NCI-H510A treated with DMSO at 0.1 percent for 48 hours (cell line): ENCODE measurements at regions not wholly inside any gene's neighbourhood (a gene's known extent, or its start where the extent isn't known, plus 50 kb on each side); places are given as distances from the start of the nearest gene placed in this dataset.

Experiments used
- DNase-seq: peaks from one replicate; lab custom pipeline; 2025; lab: John Stamatoyannopoulos, UW

DNA sequence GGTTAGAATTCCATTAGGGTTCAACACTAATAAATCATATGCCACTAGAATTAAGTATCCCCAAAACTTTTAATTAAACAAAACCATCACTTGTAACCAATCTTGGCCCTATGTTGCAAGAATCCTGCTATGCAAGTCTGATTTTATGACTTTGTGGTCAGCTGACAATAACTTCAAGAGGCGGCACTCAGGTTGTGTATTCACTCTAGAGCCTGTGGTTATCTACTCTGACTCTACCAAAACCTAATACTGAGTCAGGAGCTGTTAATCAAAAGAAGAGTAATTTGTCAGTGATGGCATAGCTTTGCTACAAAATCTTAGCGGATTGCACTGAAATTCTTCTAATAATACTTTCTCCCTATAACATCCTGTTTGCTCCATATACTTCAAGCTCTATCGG is 253.7 kb downstream of the AASDHPPT start:
- no peak for DNase-seq

DNA sequence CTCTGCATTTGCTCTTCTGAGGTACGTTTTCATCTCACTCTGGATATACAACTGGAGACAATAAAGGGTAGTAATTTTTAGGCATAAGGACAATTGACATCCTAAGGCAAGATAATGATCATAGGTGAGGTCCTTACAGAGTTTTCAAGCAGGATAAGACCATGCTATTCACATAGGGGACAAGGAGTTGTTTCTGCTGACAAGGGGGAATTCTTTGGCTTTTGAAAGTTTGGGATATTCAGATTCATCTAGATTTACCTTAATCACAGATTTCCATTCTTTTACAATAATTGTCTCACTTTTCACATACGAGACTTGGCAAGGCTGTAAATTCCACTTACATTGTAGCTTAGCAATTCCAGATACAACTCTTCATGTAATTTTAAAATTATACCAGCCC is 256.2 kb downstream of the AASDHPPT start:
- DNase-seq, result no peak

DNA sequence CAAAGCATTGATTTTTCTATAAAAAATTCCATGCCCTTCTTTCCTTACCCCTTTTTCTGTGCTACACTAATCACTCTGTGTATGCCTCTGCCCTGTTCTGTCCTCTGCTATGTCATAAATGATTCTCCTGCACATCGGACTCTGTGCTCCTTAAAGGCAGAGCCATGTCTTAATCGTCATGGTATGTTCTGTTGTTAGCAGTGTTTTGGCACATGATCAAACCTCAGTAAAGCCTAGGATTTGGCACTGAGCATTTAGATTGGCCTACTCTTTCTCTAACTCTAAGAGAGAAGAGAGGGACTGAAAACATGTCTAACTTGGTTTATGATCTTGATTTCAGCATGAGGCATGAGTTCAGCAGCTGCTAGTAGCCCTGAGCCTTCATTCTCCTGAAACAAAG is 266.9 kb downstream of the AASDHPPT start:
- no peak for DNase-seq

DNA sequence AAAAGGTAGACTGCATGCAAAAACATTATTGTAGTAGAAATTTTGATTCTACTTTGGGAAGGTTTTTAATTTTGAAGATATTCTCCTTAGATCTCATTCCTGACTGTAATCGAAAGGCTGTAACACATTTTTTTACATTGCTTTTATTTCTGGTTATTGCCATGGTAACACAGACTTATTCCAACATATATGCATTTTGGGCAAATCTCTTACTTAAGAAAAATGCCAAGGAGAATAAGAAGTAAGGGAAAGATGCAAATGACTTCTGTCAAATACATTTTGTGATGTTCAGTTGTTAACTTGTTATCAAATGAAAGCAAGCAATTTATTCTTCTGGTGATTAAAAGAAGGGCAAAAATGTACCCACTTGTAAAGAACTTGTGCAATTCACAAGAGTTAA is 267.5 kb downstream of the AASDHPPT start:
- no peak for DNase-seq

DNA sequence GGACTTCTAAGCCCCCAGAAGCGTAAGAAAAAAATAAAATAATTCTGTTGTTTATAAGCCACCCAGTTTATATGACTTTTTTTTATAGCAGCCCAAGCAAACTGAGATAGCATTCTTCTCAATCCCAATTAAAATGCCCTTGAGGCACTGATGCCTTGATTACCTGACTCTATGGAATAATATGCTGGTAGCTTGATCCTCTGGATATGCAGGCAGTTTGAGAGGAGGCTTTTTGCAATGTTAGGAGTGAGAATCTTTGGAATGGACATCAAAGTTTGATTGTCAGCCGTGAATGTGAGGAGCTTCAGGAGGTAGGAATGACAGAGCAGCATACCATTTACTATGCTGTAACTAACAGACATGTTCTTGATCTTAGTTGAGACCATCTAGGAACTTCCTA is 275.6 kb downstream of the AASDHPPT start:
- DNase-seq, result no peak

DNA sequence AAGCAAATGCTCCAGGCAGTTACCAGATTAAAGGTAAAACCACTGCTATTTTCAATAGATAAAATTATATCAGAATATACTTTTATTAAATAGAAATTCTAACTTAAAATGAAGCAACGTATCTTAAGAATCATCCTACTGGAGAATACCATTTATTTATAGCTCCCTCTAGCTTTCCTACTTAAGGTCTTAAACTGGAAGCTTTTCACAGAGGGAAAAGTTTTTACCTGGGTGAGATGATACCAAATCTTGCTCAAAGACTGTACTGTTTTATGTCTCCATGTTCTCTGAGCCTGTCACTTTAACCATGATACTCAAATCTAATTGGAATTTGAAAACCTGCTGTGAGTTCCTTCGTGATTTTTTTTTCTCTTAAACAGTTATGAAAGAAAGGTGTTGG is 291.8 kb downstream of the AASDHPPT start:
- no peak for DNase-seq

DNA sequence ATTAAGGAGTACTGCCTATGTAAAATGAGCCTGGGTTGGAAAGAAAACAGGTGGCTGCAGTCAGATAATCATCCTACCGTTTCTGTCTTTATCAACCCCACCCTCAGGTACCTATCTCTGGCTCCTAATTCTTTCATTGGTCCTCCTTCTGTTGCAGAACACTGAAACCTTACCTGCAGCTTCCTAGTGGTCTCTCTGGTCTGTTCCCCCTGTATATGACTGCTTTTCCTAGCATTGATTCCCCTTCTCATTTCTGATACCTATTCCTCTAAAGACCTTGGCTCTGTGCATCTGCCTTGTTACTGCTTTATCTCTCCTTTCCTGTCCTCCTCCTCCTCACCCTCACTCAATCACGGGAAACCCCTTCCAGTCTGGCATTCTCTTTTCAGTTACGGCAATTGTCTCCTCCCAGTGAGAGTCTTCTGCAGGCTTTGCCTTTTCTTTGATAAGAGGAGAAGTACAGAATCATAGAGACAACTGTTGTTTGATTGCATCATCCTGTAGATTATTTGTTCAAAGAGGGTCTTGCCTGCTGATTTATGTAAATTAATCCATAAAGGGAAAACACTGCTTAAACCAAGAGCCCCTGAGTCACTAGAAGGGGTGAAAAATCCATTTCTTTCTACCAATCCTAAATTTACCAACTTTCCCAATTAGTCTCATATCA is 301.2 kb downstream of the AASDHPPT start:
- DNase-seq, result no peak

DNA sequence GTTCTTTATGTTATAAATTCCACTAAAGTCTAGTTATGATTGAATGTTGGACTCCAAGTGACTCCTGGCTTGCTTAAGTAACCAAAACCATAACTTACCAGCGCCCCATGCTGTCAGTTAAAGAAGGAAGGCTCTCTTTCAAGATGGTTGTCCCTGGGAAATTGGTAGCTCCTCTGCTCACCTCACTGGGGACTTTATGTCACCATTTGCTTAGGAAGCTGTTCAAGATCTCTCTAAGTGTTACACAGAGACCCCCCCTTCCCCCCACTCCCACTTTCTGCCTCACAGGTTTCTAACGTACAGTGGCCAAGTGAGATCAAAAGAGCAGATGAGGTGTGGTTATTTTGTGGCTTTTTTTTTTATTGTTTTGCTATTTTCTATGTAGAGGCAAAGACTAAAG is 301.8 kb downstream of the AASDHPPT start:
- no peak for DNase-seq

DNA sequence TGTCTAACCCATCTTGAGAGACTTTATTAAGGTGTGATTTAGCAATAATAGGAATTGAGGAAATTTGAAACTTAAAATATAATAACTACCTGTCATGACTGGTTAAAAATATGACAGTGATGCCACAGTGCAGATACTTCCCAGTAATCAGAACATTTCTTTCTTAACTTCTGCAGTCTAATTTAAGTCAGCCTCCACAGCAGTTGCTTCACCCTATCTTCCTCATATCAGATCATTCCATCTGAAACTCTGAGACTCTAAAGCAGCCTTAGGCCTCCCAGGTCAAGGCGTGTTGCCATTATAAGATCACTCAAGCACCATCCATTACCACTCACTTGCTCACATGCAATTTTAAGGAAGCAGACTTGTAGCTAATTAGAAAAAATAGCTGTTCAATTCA is 302.2 kb downstream of the AASDHPPT start:
- DNase-seq, result no peak

DNA sequence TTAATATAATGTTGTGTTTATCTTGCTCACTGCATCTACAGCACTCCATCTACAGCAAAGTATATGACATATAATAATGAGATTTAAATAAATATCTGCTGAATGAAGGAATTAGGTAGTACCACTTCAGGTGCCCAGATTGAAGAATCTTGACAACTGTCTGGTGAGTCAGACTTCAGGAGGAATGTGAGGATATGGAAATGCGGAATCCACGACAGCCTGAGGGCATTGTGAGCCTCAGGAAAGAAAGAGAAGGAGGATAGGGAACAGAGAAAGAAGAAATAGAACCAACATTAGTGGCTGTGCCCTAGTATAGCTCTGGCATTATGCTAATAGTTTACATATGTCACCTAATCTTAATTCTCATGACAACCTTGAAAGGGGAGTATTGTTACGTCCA is 304.4 kb downstream of the AASDHPPT start:
- no peak for DNase-seq

DNA sequence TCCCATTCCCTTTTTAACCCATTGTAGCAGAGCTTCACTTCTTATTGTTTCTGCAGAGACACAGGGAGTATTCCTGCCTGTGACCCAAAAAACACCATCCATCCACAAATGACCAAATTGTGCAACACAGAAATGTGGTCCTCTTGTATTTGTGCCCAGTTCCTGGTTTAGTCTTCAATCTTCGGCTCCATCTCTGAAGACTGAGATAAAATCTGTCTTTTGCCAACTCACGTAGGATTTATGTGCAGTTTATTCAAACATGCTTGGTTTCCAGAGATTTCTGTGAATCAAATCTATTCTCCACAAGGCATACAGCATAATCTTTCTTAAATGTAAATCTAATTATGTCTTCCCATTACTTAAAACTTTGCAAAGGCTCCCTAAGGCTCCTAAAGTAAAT is 307.0 kb downstream of the AASDHPPT start:
- no peak for DNase-seq

DNA sequence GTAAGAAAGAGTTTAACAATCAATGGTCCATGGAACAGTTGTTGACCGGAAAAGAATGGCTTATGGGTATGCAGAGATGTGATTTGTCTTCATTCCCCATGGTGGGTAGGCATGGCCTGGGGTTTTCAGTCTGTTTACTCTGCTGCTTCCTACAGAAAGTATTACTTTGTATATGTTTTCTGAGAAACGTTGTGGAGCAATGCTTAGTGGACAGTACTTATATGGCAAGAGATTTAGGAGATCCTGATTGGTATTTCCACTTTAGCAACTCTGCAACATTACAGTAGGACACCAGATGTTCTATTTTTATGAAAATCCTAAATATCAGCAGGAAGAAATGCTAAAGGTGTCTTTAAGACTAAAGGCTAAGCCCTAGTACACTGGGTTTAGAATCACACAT is 309.1 kb downstream of the AASDHPPT start:
- no peak for DNase-seq

DNA sequence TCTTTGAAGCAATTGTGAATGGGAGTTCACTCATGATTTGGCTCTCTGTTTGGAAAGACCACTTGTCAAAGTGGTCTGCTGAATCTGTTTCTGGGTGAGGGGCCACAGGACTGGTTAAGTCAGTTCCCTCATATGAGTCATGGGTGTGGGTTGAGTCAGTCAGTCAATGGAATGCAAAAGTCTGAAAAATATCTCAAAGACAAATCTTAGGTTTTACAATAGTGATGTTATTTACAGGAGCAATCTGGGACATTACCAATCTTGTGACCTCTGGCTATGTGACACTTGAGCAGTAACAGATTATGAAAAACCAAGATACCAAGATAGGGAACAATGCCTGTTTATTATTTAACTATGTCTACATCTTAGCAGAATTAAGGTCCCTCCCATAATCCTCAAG is 311.6 kb downstream of the AASDHPPT start:
- no peak for DNase-seq

DNA sequence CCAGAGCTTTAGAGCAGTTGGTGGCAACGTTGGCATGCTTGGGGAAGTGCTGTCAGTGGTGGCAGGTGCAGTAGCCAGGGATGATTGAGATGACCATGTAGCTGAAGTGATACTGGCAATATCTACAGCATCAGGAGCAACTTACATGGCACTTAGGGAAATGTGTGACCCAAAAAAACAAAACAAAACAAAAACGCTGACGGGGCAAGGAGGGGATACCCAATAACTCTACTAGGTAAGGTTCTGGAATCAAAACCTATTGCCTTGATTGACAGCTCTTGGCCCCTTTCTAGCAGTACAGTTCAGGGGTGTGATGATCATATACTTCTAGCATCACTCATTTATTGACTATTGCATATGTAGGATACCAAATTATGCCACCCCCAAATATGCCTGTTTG is 312.6 kb downstream of the AASDHPPT start:
- DNase-seq, result no peak

DNA sequence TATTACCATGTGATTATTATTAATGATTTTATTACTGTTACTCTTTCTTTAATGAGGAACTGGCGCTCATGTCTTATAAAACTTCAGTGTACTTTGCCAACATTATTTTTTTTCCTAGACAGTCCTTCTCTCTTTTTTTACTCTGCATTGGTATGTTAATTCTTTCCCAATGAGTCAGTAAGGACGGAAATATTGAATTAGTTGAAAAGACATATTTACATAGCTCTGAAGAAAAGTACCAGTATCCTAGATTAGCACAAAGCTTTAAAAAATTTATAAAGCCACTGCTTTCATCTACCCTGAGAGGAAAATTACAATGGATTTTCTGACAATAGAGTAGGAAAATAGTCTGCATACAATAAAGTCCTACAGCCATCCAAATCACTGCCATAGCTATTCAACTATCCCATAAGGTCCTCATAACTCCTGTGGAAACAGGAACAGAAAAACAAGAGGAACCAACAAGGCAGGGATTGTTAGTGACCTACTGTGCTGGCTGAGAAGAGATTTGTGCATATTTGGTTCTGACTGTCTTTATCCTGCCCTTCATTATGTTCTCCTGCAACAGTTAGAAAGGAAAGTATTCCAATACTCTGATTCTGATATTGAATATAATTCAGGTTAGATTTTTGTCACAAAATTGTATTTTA is 314.4 kb downstream of the AASDHPPT start:
- no peak for DNase-seq

DNA sequence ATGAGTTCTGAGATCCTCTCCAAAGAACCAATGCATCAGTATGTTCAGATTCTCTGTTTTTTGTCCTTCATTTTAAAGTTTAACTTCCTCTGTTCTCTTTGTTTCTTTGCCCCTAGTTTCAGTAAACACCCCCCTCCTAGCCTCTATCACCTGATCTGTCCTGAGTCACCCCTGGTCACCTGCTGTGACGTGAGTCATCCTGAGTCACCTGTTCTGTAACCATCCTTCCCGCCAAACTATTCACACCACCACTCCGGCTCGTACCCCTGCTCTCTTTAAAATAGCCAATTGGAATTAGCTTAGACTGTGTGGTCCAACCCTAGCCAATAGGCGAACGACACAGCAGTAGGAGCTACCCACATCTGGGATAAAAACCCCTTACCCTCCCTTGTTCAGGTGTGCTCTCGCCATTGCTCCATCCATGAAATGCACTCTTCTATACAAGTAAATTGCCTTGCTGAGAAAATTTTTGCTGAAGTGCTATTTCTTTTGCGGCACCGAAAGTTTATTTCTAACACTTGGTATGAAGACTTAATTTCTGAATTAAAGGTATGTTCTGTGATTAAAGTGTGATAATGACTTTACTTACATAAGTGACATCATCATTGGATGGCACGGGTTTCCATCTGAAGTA is 318.4 kb downstream of the AASDHPPT start:
- no peak for DNase-seq

DNA sequence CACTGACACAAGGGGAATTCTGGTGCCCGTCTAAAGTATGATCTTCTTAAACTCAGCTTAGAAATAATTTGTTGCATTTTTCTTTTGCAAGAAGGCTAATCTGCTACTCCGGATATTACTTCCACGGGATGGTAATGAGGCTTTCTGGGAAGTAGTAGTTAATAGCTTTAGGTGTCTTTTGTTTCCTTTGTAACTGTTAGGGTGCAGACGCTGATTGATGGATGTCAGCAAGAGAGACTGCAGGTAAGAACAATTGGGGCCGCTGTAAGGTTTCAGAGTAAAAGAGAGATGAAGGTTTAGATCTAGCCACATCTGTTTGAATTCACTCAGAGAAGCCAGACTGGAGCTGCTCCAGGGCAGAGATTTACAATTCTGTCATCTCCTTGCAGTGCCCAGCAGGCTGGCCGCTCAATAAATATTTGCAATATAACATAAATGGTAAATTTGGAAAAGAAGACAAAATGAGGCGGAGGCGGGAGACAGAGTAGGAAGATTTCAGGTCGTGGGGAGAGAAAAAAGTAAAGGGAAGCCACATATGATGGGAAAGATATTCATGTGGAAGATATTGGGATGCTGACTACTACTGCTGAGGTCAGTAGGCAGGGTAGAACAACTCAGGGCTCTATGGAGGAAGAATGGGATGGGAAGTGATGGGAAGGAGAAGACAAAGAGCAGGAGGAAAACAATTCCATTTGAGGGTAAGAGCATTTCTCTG is 320.5 kb downstream of the AASDHPPT start:
- DNase-seq, result no peak

DNA sequence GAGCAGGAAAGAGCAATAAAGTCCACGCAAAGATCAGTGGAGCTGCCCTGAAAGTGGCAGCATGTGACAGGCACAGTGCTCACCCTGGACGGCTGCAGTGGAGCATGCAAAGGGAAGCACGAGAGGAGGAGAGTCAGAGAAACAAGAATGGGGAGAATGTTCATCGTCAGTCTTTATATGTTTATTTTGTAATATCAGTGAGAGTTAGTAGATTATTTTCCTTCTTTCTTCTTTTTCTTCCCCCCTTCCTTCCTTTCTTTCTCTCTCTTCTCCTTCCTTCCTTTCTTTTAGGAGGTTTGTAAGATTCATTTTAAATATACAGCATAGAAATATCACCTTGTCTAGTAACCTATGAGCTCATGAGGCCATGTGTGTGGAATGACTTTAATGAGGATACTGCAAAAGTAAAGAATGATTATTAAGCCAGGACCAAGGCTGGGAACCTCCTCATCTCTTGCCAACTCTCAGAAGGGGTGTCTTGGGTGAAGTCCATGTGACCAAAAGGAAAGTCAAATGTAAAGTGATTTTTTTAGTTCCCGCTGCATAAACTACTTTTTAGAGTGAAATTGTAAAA is 321.1 kb downstream of the AASDHPPT start:
- no peak for DNase-seq

DNA sequence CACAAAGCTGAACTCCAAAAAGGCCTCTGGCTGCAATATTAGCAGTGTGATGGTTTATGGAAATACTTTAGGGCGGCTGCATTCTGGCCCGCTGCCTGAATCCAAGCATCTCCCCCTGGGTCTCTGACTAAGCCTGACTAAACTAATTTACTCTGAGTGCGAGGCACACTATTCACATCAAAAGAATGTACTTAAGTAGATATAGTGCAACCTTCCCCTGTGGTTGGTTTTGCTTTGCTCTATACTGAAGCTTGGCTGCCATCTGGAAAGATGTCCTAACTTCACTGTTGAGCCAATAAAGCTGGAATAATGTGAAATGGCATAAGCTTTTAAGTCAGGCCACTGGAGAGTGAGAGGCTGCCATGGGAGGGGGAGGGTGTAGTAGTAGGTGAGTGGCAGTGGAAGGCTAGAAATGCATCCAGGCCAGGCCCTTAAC is 321.6 kb downstream of the AASDHPPT start:
- no peak for DNase-seq

DNA sequence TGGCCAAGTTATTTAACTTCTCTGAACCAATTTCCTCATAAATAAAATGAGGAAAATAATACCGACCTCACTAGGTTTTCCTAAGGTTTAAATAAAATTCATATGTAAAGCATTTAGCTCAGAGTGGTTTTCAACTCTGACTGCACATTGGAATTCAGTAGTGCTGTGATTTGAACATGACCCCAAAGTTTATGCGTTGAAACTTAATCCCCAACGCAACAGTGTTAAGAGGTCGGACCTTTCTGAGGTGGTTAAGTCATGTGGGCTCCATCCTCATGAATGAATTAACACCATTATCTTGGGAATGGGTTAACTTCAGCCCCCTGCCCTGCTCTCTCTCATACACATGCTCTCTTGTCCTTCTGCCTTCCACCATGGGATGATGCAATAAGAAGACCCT is 322.2 kb downstream of the AASDHPPT start:
- DNase-seq, result no peak

DNA sequence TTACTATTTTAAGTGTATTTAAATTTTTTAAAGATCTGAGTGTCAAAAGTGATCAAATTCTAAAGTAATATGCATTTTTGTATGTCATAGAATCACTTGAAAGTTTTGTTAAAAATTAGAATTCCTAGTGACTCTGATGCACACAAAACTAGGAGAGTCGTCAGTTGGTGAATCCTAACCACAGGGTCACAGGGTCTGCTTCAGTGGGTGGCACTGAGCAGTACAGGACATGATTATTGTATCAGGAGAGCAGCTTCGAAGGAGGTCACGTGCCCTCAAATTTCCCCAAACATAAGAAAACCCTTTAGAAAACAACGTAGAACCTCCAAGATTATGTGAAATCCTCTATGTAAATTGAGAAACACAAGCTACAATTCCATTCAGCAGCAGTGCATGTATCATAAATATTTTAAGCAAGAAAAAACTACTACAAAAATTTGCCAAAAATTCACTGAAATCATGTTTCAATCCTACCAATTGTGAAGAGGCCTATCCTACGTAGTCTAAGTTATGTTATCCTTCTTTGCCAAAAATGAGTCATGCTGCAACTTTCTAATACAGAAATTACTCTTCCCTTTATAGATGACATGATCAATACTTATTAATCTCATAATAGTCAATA is 323.6 kb downstream of the AASDHPPT start:
- no peak for DNase-seq

DNA sequence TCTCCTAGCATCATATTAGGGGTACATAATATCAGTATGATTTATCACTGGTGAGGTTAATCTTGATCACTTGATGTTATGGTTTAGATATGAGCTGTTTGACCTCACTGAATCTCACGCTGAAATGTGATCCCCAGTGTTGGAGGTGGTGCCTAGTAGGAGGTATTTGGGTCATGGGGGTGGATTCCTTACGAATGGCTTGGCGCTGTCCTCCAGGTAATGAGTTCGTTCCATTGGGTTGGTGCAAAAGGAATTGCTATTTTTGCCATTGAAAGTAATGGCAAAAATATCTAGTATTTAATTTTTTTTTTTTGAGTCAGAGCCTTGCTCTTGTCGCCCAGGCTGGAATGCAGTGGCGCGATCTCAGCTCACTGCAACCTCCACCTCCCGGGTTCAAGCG is 326.3 kb downstream of the AASDHPPT start:
- DNase-seq, result no peak
